ENCODE measurements at regions not wholly inside any gene's neighbourhood (a gene's known extent, or its start where the extent isn't known, plus 50 kb on each side); places are given as distances from the start of the nearest gene placed in this dataset.

GRCh38 chr7:18102576-18102975, 74.9 kb upstream of the PRPS1L1 start:
- no peaks in the 10 kb centered on the region for H3K27me3 ChIP-seq (ENCODE audit: control insufficient read depth, insufficient read depth, low read length, poor library complexity, severe bottlenecking)
- H3K4me3 Mint-ChIP-seq, result no peak overlapping the region
- no peak for TF ChIP-seq CTCF (conservative IDR thresholded peaks at IDR 0.05)
- H3K27ac Mint-ChIP-seq, result no peak overlapping the region
- 86 to 100% methylated on average over 1 to 2 of the region's 2 CpGs for WGBS, 2 experiments (ENCODE audit: insufficient coverage in 1 of 2, insufficient read length in 1 of 2)
- no peaks in the 10 kb centered on the region for H3K27me3 Mint-ChIP-seq (ENCODE audit: insufficient read depth)
- no peaks in the 10 kb centered on the region for H3K36me3 Mint-ChIP-seq (ENCODE audit: low read depth)
- no peaks in the 10 kb centered on the region for H3K9me3 Mint-ChIP-seq
- H3K4me3 ChIP-seq (ENCODE audit: low read length), result no peak overlapping the region
- no peaks in the 10 kb centered on the region for H3K9me3 ChIP-seq (ENCODE audit: control insufficient read depth, low read length)
- DNase-seq, result no peak
- no peak overlapping the region for H3K9ac ChIP-seq (ENCODE audit: extremely low read depth, low read length, poor library complexity, severe bottlenecking)
- no peaks in the 10 kb centered on the region for H3K4me1 ChIP-seq (ENCODE audit: control insufficient read depth, insufficient read depth, low read length)
- H3K36me3 ChIP-seq (ENCODE audit: control insufficient read depth, insufficient read depth, low read length), result no peaks in the 10 kb centered on the region
- H3K27ac ChIP-seq (ENCODE audit: low read depth, low read length), result no peak overlapping the region
- no peaks in the 10 kb centered on the region for H3K4me1 Mint-ChIP-seq

- H3K27me3 ChIP-seq (ENCODE audit: control insufficient read depth, insufficient read depth, low read length, poor library complexity, severe bottlenecking), result no peaks in the 10 kb centered on the region
- WGBS, 2 experiments (ENCODE audit: insufficient coverage in 1 of 2, insufficient read length in 1 of 2), result 89 to 94% methylated on average over 7 to 15 of the region's 15 CpGs
- no peaks in the 10 kb centered on the region for H3K36me3 ChIP-seq (ENCODE audit: control insufficient read depth, insufficient read depth, low read length)
- Mint-ChIP-seq H3K4me1 (no peaks in the 10 kb centered on the region), H3K9me3 (no peaks in the 10 kb centered on the region), H3K27me3 (ENCODE audit: insufficient read depth) (peaks cover 1% of the 10 kb centered on the region), H3K4me3 (no peak overlapping the region), H3K27ac (no peak overlapping the region), H3K36me3 (ENCODE audit: low read depth) (no peaks in the 10 kb centered on the region)
- DNase-seq, result no peak
- H3K4me3 ChIP-seq (ENCODE audit: low read length), result no peak overlapping the region
- TF ChIP-seq CTCF (conservative IDR thresholded peaks at IDR 0.05), result no peak
- H3K27ac ChIP-seq (ENCODE audit: low read depth, low read length), result no peak overlapping the region
- no peaks in the 10 kb centered on the region for H3K9me3 ChIP-seq (ENCODE audit: control insufficient read depth, low read length)
- H3K9ac ChIP-seq (ENCODE audit: extremely low read depth, low read length, poor library complexity, severe bottlenecking), result no peak overlapping the region
- no peaks in the 10 kb centered on the region for H3K4me1 ChIP-seq (ENCODE audit: control insufficient read depth, insufficient read depth, low read length)
These were observed 76.0 kb upstream of the PRPS1L1 start for GRCh38 chr7:18103436-18104218.

- no peak overlapping the region for H3K9ac ChIP-seq (ENCODE audit: extremely low read depth, low read length, poor library complexity, severe bottlenecking)
- TF ChIP-seq CTCF (conservative IDR thresholded peaks at IDR 0.05), result no peak
- Mint-ChIP-seq H3K27ac (no peak overlapping the region), H3K4me3 (no peak overlapping the region), H3K4me1 (no peaks in the 10 kb centered on the region), H3K9me3 (no peaks in the 10 kb centered on the region), H3K36me3 (ENCODE audit: low read depth) (no peaks in the 10 kb centered on the region), H3K27me3 (ENCODE audit: insufficient read depth) (peaks cover 1% of the 10 kb centered on the region)
- 85 to 100% methylated on average over 1 of the region's 1 CpG for WGBS, 2 experiments (ENCODE audit: insufficient coverage in 1 of 2, insufficient read length in 1 of 2)
- H3K36me3 ChIP-seq (ENCODE audit: control insufficient read depth, insufficient read depth, low read length), result no peaks in the 10 kb centered on the region
- H3K4me1 ChIP-seq (ENCODE audit: control insufficient read depth, insufficient read depth, low read length), result no peaks in the 10 kb centered on the region
- DNase-seq, result no peak
- H3K9me3 ChIP-seq (ENCODE audit: control insufficient read depth, low read length), result no peaks in the 10 kb centered on the region
- no peak overlapping the region for H3K27ac ChIP-seq (ENCODE audit: low read depth, low read length)
- H3K4me3 ChIP-seq (ENCODE audit: low read length), result no peak overlapping the region
- no peaks in the 10 kb centered on the region for H3K27me3 ChIP-seq (ENCODE audit: control insufficient read depth, insufficient read depth, low read length, poor library complexity, severe bottlenecking)
These were observed 82.1 kb upstream of the PRPS1L1 start for GRCh38 chr7:18109762-18110161.

Data from endodermal cell (in vitro differentiated cells).